IMR-90 (cell line): ENCODE measurements at regions not wholly inside any gene's neighbourhood (a gene's known extent, or its start where the extent isn't known, plus 50 kb on each side); places are given as distances from the start of the nearest gene placed in this dataset.

Experiments used
- CEBPB ChIP-seq: IDR thresholded peaks from 2 replicates; pipeline ENCODE4 v1.6.1; 2012; ENCODE audit warnings: low read depth, low read length, improper control_type of control experiment
- CHD1 ChIP-seq: IDR thresholded peaks from 2 replicates; pipeline ENCODE4 v1.6.1; 2012; ENCODE audit warnings: low read depth, low read length, improper control_type of control experiment
- CTCF ChIP-seq: conservative IDR thresholded peaks from 2 replicates; pipeline ENCODE4 v1.5.1; 2012; ENCODE audit warnings: mild to moderate bottlenecking, low read depth, low read length, improper control_type of control experiment
- FOS ChIP-seq: fragments of 150-350 bp; IDR thresholded peaks from 2 replicates; pipeline ENCODE4 v1.6.1; 2016; ENCODE audit warnings: low read depth, low read length
- MAFK ChIP-seq: IDR thresholded peaks from 2 replicates; pipeline ENCODE4 v1.6.1; 2012; ENCODE audit warnings: low read depth, low read length, improper control_type of control experiment
- MAZ ChIP-seq: IDR thresholded peaks from 2 replicates; pipeline ENCODE4 v1.6.1; 2012; ENCODE audit warnings: low read depth, mild to moderate bottlenecking, low read length, improper control_type of control experiment, moderate library complexity, borderline replicate concordance
- MXI1 ChIP-seq: IDR thresholded peaks from 2 replicates; pipeline ENCODE4 v1.6.1; 2012; ENCODE audit warnings: low read depth, mild to moderate bottlenecking, low read length, moderate library complexity, borderline replicate concordance
- POLR2A ChIP-seq: IDR thresholded peaks from 2 replicates; pipeline ENCODE4 v1.6.1; 2012; ENCODE audit warnings: mild to moderate bottlenecking, low read depth, low read length
- RAD21 ChIP-seq: IDR thresholded peaks from 2 replicates; pipeline ENCODE4 v1.6.1; 2012; ENCODE audit warnings: low read length, improper control_type of control experiment
- RFX5 ChIP-seq: IDR thresholded peaks from 2 replicates; pipeline ENCODE4 v1.8.0; 2012; ENCODE audit warnings: low read depth, mild to moderate bottlenecking, low read length, moderate library complexity

- TF ChIP-seq MAZ (no peak), CTCF (no peak), MXI1 (no peak), MAFK (no peak), CEBPB (no peak), RFX5 (no peak), FOS (no peak), POLR2A (no peak), RAD21 (no peak), CHD1 (no peak)
Measured at GRCh38 chr17:72266112-72266775, 145.4 kb downstream of the SOX9 start.
